ENCODE measurements at regions not wholly inside any gene's neighbourhood (a gene's known extent, or its start where the extent isn't known, plus 50 kb on each side); places are given as distances from the start of the nearest gene placed in this dataset.
"Not testable (repeated sequence)": the region's sequence is repeated elsewhere in the genome, so short reads cannot be mapped to it uniquely, and the experiment has no call there.

GRCh38 chr3:8313560-8314267 lies 187.9 kb upstream of the LMCD1 start:
- TF ChIP-seq, protein P1, sequence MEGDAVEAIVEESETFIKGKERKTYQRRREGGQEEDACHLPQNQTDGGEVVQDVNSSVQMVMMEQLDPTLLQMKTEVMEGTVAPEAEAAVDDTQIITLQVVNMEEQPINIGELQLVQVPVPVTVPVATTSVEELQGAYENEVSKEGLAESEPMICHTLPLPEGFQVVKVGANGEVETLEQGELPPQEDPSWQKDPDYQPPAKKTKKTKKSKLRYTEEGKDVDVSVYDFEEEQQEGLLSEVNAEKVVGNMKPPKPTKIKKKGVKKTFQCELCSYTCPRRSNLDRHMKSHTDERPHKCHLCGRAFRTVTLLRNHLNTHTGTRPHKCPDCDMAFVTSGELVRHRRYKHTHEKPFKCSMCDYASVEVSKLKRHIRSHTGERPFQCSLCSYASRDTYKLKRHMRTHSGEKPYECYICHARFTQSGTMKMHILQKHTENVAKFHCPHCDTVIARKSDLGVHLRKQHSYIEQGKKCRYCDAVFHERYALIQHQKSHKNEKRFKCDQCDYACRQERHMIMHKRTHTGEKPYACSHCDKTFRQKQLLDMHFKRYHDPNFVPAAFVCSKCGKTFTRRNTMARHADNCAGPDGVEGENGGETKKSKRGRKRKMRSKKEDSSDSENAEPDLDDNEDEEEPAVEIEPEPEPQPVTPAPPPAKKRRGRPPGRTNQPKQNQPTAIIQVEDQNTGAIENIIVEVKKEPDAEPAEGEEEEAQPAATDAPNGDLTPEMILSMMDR (IDR thresholded peaks at IDR 0.05), result no peak
- DNase-seq (ENCODE audit: low spot score), result no peak
- no peak for ATAC-seq (ENCODE audit: low FRiP score)

DNA sequence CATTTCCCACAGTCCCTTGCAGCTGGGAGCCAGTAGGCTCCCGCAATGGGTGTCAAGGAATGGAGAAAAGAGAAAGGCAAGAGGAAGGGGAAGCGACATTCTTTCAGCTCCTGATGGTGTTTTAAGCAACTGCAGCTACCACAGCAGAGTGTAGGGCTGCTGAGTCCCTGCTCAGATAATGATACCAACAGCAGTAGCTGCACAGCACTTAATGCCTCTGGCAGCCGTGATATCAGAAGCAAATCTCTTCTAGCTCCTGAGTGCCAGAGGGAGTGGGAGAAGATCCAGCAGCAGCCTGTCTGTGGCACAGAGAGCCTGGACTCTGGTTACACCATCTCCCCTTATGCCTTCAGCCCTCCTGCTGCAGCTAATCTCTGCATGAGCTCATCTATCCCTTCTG lies 186.1 kb upstream of the LMCD1 start:
- not testable (repeated sequence) for DNase-seq (ENCODE audit: low spot score); ATAC-seq (ENCODE audit: low FRiP score)

DNA sequence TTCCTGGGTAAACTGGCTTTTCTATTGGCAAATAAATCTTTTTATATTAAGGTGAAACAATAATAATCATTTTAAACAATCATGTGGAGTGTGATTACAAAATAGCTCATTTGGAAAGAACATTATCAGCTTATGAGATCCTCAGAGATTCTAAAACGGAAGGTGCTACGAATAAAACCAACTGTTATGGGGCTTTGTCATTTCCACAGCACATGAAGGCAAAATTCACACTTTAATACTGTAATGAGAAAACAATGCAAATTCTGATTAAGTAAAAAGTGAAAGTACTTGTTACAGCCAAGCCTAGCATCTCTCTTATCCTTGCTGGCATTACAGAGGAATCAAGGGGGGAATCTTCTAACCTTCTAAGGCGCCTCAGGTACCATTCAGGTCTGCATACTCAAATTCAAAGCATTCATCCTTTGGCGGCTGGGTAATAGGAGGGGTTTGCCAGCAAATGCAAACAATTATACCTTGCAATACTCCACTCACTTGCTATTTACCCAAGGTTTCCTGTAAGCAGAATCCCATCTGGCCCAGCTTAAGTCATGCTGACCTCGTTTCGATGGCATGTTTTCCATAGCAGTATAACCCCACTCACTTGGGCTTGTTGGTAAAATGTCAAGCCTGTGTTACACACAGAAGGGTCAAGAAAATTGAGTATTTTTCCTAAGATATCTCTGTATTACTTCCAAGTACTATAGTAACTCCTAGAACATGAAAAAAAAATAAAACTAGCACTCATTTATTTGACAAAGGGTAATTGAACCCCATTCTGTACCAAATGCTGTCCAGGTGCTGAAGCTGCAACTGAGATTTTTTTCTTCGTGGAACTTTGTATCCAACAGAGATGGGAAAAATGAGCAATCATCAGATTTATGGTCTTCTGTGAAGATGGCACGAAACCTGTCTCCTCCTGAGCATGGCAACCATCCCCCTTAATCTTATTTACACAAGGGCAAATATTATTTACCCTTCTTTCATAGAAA lies 183.7 kb upstream of the LMCD1 start:
- DNase-seq (ENCODE audit: low spot score) (no peak), ATAC-seq (ENCODE audit: low FRiP score) (no peak)
- TF ChIP-seq, protein P1 (IDR thresholded peaks at IDR 0.05), result no peak

DNA sequence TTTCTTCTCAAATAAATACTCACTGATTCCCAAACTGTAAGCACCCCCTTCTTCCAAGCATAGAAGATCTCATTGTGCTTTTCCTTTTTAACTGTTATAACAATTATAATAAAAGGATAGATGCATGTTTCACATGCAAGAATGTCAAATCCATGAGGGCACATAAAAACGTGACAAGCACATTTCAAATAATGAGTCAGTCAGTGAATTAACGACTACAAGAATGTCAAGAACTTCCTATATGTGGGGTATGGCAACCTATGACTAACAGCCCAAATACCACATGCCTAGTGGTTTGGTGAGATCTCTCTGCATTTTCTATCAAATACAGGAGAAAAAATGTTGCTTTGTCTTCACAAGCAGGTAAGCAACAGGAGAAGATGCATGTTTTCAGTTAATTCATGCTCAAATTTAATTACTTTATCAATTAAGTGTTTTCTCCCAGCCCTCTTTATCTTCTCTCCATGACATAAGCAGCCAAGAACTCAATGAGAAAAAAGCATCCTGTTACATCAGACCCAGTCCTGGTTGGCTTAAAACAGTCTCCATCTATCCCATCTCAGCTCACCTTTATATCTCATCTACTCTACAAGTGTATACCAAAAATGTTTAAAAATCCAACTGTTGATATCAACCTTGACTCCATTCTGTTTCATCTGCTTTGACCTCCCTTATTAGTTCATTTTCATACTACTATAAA lies 181.5 kb upstream of the LMCD1 start:
- DNase-seq (ENCODE audit: low spot score) (no peak), ATAC-seq (ENCODE audit: low FRiP score) (no peak)
- TF ChIP-seq, protein P1 (IDR thresholded peaks at IDR 0.05), result no peak

DNA sequence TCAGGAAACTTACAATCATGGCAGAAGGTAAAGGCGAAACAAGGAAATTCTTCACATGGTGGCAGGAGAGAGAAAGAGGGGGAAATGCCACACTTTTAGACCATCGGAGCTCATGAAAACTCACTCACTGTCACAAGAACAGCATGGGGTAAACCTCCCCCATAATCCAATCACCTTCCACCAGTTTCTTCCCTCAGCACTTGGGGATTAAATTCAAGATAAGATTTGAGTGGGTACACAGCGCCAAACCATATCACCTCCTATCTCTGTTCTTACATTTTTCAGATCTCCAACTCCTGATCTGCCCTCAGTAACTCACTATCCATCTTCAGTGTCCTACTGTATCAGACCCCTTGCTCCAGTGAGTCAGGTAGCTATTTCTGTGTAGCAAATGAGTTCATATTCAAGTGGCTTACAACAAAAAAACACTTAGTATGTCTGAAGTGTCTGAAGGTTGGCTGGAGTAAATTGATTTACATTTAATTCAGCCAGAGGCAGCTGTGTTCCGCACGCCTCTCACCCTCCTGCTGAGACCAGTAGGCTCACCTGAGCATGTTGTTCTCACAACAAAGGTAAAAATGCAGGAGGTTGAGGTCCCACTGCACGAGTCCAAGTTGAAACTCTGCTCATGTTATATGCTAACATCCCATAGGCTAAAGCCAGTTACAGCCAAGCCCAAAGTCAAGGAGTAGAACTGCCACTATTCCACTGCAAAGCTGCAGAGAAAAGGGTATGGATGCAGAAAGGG lies 180.7 kb upstream of the LMCD1 start:
- ATAC-seq (ENCODE audit: low FRiP score) (no peak), DNase-seq (ENCODE audit: low spot score) (no peak)
- TF ChIP-seq, protein P1 (IDR thresholded peaks at IDR 0.05), result no peak

DNA sequence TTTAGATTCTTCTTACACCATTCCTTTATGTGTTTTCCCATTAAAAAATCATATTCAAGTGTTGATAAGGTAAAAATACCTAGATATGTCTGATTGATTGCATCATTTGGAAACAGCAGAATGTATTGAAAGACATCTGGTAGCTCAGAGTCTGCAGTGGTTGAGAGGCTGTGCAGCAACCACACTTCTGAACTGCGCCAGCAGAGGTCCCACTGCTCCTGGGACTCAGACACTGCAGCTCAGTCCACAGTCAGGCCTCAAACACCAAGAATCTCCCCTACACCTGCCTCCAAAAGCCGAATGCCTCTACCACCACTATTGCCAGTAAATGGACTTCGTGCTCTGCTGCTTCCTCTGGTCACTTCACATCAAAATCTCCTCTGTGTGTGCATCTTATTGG lies 176.9 kb upstream of the LMCD1 start:
- TF ChIP-seq, protein P1 (IDR thresholded peaks at IDR 0.05), result peak in 1 of 3 donors; percentile 12
- DNase-seq (ENCODE audit: low spot score), result no peak
- ATAC-seq (ENCODE audit: low FRiP score), result no peak

All from omental fat pad (tissue), 3 donors.